ENCODE measurements at regions not wholly inside any gene's neighbourhood (a gene's known extent, or its start where the extent isn't known, plus 50 kb on each side); places are given as distances from the start of the nearest gene placed in this dataset.

- Histone ChIP-seq H3K4me1 (ENCODE audit: control insufficient read depth in 4 of 4, insufficient read depth in 4 of 4, low read length in 3 of 4) (no peaks in the 10 kb centered on the region), H3K27me3 (ENCODE audit: control insufficient read depth in 4 of 4, insufficient read depth in 4 of 4, low read length in 3 of 4) (peaks cover 0 to 3% (median 0%) of the 10 kb centered on the region in 4 donors), H3K9me3 (ENCODE audit: control insufficient read depth in 4 of 4, low read length in 3 of 4) (no peaks in the 10 kb centered on the region), H3K36me3 (ENCODE audit: control insufficient read depth in 4 of 4, insufficient read depth in 3 of 4, low read depth in 1 of 4, low read length in 3 of 4) (no peaks in the 10 kb centered on the region), H3K4me3 (ENCODE audit: low read depth in 1 of 3, low read length in 3 of 3) (no peak overlapping the region), H3K27ac (ENCODE audit: low read depth in 1 of 2, low read length in 2 of 2) (no peak overlapping the region), H3K9ac (ENCODE audit: low read depth in 1 of 2, low read length in 2 of 2) (no peak overlapping the region)
- 56% methylated on average over 2 of the region's 2 CpGs for WGBS
- TF ChIP-seq, protein P1, sequence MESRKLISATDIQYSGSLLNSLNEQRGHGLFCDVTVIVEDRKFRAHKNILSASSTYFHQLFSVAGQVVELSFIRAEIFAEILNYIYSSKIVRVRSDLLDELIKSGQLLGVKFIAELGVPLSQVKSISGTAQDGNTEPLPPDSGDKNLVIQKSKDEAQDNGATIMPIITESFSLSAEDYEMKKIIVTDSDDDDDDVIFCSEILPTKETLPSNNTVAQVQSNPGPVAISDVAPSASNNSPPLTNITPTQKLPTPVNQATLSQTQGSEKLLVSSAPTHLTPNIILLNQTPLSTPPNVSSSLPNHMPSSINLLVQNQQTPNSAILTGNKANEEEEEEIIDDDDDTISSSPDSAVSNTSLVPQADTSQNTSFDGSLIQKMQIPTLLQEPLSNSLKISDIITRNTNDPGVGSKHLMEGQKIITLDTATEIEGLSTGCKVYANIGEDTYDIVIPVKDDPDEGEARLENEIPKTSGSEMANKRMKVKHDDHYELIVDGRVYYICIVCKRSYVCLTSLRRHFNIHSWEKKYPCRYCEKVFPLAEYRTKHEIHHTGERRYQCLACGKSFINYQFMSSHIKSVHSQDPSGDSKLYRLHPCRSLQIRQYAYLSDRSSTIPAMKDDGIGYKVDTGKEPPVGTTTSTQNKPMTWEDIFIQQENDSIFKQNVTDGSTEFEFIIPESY (IDR thresholded peaks at IDR 0.05), result no peak
- no peak for DNase-seq (ENCODE audit: low spot score)
Observed at GRCh38 chr2:129402076-129402475, 577.4 kb upstream of the RAB6C start.

DNA sequence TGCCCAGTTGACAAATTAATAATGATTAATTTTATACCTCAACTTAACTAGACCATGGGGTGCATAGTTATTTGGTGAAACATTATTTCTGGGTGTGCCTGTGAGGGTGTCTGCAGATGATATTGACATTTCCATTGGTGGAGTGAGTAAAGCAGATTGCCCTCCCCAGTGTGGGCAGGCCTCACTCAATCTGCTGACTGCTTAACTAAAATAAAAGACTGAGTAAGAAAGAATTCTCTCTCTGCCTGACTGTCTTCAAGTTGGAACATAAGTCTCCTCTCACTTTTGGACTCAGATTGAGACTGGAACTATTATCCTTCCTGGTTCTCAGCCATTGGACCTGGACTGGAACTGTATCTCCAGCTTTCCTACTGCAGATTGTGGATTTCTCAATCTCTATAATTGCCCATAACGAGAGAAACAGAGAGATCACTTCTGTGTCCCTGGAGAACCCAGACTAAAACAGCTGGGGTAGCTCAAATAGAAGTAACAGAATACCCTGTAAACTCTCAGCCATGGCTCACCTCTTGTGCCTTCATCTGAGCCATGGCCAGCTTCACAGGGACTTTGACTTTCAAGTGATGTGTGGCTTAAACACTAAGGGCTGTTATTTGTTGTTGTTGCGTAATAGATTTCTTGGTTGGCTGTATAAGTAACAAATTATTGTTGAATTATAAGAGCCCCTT is 575.3 kb upstream of the RAB6C start:
- no peak for TF ChIP-seq HNF4A (conservative IDR thresholded peaks at IDR 0.05)
- no peak for TF ChIP-seq CTCF (IDR thresholded peaks at IDR 0.05; ENCODE audit: low read depth, low read length, missing input control)
- no peak for TF ChIP-seq EGR1 (IDR thresholded peaks at IDR 0.05; ENCODE audit: low read depth in 2 of 2)
- no peak for TF ChIP-seq TAF1 (conservative IDR thresholded peaks at IDR 0.05)
- TF ChIP-seq, protein P2, sequence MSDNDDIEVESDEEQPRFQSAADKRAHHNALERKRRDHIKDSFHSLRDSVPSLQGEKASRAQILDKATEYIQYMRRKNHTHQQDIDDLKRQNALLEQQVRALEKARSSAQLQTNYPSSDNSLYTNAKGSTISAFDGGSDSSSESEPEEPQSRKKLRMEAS (IDR thresholded peaks at IDR 0.05), result no peak
- TF ChIP-seq YY1 (IDR thresholded peaks at IDR 0.05), result no peak
- no peak for TF ChIP-seq RAD21 (IDR thresholded peaks at IDR 0.05)
- no peak for TF ChIP-seq JUND (IDR thresholded peaks at IDR 0.05)
- TF ChIP-seq, protein P1 (IDR thresholded peaks at IDR 0.05), result no peak
- TF ChIP-seq REST (IDR thresholded peaks at IDR 0.05), result no peak
- TF ChIP-seq FOXA1 (IDR thresholded peaks at IDR 0.05), result no peak
- TF ChIP-seq HNF4G (IDR thresholded peaks at IDR 0.05), result no peak
- TF ChIP-seq ATF3 (IDR thresholded peaks at IDR 0.05), result no peak
- no peak for TF ChIP-seq RXRA (IDR thresholded peaks at IDR 0.05)

More for the DNA sequence above, 575.3 kb upstream of the RAB6C start:
- Histone ChIP-seq H3K27ac (ENCODE audit: low read depth in 1 of 2, low read length in 2 of 2) (no peak overlapping the region), H3K9ac (ENCODE audit: low read depth in 1 of 2, low read length in 2 of 2) (no peak overlapping the region), H3K9me3 (ENCODE audit: control insufficient read depth in 4 of 4, low read length in 3 of 4) (no peaks in the 10 kb centered on the region), H3K4me3 (ENCODE audit: low read depth in 1 of 3, low read length in 3 of 3) (no peak overlapping the region), H3K27me3 (ENCODE audit: control insufficient read depth in 4 of 4, insufficient read depth in 4 of 4, low read length in 3 of 4) (peaks cover 0 to 3% (median 0%) of the 10 kb centered on the region in 4 donors), H3K4me1 (ENCODE audit: control insufficient read depth in 4 of 4, insufficient read depth in 4 of 4, low read length in 3 of 4) (no peaks in the 10 kb centered on the region), H3K36me3 (ENCODE audit: control insufficient read depth in 4 of 4, insufficient read depth in 3 of 4, low read depth in 1 of 4, low read length in 3 of 4) (no peaks in the 10 kb centered on the region)
- DNase-seq (ENCODE audit: low spot score), result no peak
- 70% methylated on average over 2 of the region's 2 CpGs for WGBS

Data from liver (tissue), 8 donors.